Astrocyte (in vitro differentiated cells and primary cell): ENCODE measurements at regions not wholly inside any gene's neighbourhood (a gene's known extent, or its start where the extent isn't known, plus 50 kb on each side); places are given as distances from the start of the nearest gene placed in this dataset.
A peak's percentile ranks its signal among the peaks of the same experiment; 100 is the strongest.

Experiments used
- DNase-seq: peaks from one replicate; pipeline ENCODE4 v3.0.0-alpha.2; 2010; ENCODE audit warnings: low read depth
- FAIRE-seq: peaks from 2 replicates; lab custom pipeline; 2011; peaks lifted over from hg19 to GRCh38; lab: Jason Lieb, UNC
- H2AFZ ChIP-seq: 2 replicates; pipeline ENCODE4 v1.6.0; 2012; ENCODE audit warnings: low read depth, low read length, inconsistent platforms
- H3K27ac ChIP-seq: 2 replicates; pipeline ENCODE4 v1.5.1; 2011; ENCODE audit warnings: low read depth, low read length, inconsistent platforms
- H3K27me3 ChIP-seq: 2 replicates; pipeline ENCODE4 v1.6.0; 2011; ENCODE audit warnings: low read length, inconsistent platforms; ENCODE audit not compliant: insufficient read depth
- H3K36me3 ChIP-seq: 2 replicates; pipeline ENCODE4 v1.5.1; 2011; ENCODE audit warnings: low read length, inconsistent platforms; ENCODE audit not compliant: insufficient read depth
- H3K4me1 ChIP-seq: 2 replicates; pipeline ENCODE4 v1.5.1; 2011; ENCODE audit warnings: low read length, inconsistent platforms; ENCODE audit not compliant: insufficient read depth
- H3K4me2 ChIP-seq: 2 replicates; pipeline ENCODE4 v1.6.0; 2012; ENCODE audit warnings: low read length, inconsistent platforms
- H3K4me3 ChIP-seq: 2 replicates; pipeline ENCODE4 v1.5.1; 2011; ENCODE audit warnings: low read depth, mild to moderate bottlenecking, low read length, inconsistent platforms; ENCODE audit not compliant: insufficient read depth
- H3K79me2 ChIP-seq: 2 replicates; pipeline ENCODE4 v1.6.0; 2012; ENCODE audit warnings: mild to moderate bottlenecking, low read length, inconsistent platforms; ENCODE audit not compliant: insufficient read depth
- H3K9ac ChIP-seq: 2 replicates; pipeline ENCODE4 v1.6.0; 2012; ENCODE audit warnings: mild to moderate bottlenecking, low read length, inconsistent platforms
- H3K9me3 ChIP-seq: 2 replicates; pipeline ENCODE4 v1.5.1; 2012; ENCODE audit warnings: low read depth, mild to moderate bottlenecking, low read length, inconsistent platforms; ENCODE audit not compliant: insufficient read depth
- H4K20me1 ChIP-seq: 2 replicates; pipeline ENCODE4 v1.6.0; 2012; ENCODE audit warnings: low read length, inconsistent platforms; ENCODE audit not compliant: insufficient read depth
- H3K27ac Mint-ChIP-seq: one replicate; pipeline ENCODE4 v1.8.0; 2021; ENCODE audit warnings: mild to moderate bottlenecking, mixed read lengths; ENCODE audit not compliant: unreplicated experiment
- H3K27me3 Mint-ChIP-seq: one replicate; pipeline ENCODE4 v1.8.0; 2021; ENCODE audit warnings: low read depth, mixed read lengths; ENCODE audit not compliant: unreplicated experiment
- H3K36me3 Mint-ChIP-seq: one replicate; pipeline ENCODE4 v1.8.0; 2021; ENCODE audit warnings: low read depth, mixed read lengths; ENCODE audit not compliant: unreplicated experiment
- H3K4me1 Mint-ChIP-seq: one replicate; pipeline ENCODE4 v1.8.0; 2021; ENCODE audit warnings: low read depth, mixed read lengths; ENCODE audit not compliant: unreplicated experiment
- H3K4me3 Mint-ChIP-seq: one replicate; pipeline ENCODE4 v1.8.0; 2021; ENCODE audit warnings: mild to moderate bottlenecking, moderate library complexity, mixed read lengths; ENCODE audit not compliant: unreplicated experiment
- H3K9me3 Mint-ChIP-seq: one replicate; pipeline ENCODE4 v1.8.0; 2021; ENCODE audit warnings: mild to moderate bottlenecking, mixed read lengths; ENCODE audit not compliant: unreplicated experiment
- EZH2 ChIP-seq: IDR thresholded peaks from 2 replicates; pipeline ENCODE4 v1.6.1; 2012; ENCODE audit warnings: mild to moderate bottlenecking, low read length, inconsistent platforms; ENCODE audit not compliant: insufficient read depth
- TF ChIP-seq, protein P1 (sequence below): IDR thresholded peaks from 2 replicates; pipeline ENCODE4 v1.5.1; 2011; ENCODE audit warnings: low read depth, mild to moderate bottlenecking, inconsistent platforms, low read length, moderate library complexity; ENCODE audit not compliant: insufficient read depth

DNA sequence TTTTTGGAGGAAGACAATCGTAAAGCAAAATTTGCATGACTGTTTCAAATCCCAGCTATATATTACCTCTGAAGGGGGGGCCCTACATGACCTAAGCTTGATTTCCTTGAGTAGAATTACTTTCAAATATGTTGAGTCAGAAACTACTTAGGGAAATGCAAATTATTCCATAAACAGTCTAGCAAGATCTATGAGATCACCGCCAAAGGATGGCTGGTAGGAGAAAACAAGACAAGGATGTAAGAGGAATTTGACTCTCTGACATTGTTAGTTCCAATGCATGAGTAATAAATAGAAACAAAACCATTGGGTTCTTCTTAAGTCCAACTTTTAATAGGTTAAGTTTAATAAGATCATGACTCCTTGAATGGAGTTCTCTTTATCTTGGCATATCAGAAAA lies 561.4 kb downstream of the CDY2B start:
- no peak for FAIRE-seq
- no peaks in the 10 kb centered on the region for H3K36me3 Mint-ChIP-seq
- H3K79me2 ChIP-seq: no peaks in the 10 kb centered on the region

GRCh38 chrY:17277056-17277455 lies 603.0 kb downstream of the CDY2B start:
- Histone ChIP-seq H3K4me2 (no peak overlapping the region), H3K9me3 (no peaks in the 10 kb centered on the region), H2AFZ (no peak overlapping the region), H3K27ac (no peak overlapping the region), H3K79me2 (no peaks in the 10 kb centered on the region), H3K4me3 (no peak overlapping the region), H3K4me1 (no peaks in the 10 kb centered on the region), H4K20me1 (no peaks in the 10 kb centered on the region), H3K27me3 (no peaks in the 10 kb centered on the region), H3K9ac (no peak overlapping the region), H3K36me3 (no peaks in the 10 kb centered on the region)
- FAIRE-seq (no peak), DNase-seq (no peak)
- H3K4me3 Mint-ChIP-seq: no peak overlapping the region
- H3K9me3 Mint-ChIP-seq: no peaks in the 10 kb centered on the region
- no peaks in the 10 kb centered on the region for H3K36me3 Mint-ChIP-seq
- H3K4me1 Mint-ChIP-seq: peaks cover 6% of the 10 kb centered on the region
- H3K27me3 Mint-ChIP-seq: no peaks in the 10 kb centered on the region
- no peak overlapping the region for H3K27ac Mint-ChIP-seq
- TF ChIP-seq EZH2: no peak
- TF ChIP-seq, protein P1, sequence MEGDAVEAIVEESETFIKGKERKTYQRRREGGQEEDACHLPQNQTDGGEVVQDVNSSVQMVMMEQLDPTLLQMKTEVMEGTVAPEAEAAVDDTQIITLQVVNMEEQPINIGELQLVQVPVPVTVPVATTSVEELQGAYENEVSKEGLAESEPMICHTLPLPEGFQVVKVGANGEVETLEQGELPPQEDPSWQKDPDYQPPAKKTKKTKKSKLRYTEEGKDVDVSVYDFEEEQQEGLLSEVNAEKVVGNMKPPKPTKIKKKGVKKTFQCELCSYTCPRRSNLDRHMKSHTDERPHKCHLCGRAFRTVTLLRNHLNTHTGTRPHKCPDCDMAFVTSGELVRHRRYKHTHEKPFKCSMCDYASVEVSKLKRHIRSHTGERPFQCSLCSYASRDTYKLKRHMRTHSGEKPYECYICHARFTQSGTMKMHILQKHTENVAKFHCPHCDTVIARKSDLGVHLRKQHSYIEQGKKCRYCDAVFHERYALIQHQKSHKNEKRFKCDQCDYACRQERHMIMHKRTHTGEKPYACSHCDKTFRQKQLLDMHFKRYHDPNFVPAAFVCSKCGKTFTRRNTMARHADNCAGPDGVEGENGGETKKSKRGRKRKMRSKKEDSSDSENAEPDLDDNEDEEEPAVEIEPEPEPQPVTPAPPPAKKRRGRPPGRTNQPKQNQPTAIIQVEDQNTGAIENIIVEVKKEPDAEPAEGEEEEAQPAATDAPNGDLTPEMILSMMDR: no peak

More for the DNA sequence above, 561.4 kb downstream of the CDY2B start:
- Mint-ChIP-seq H3K4me3 (no peak overlapping the region), H3K27me3 (no peaks in the 10 kb centered on the region), H3K4me1 (peaks cover 1% of the 10 kb centered on the region), H3K27ac (peak overlapping the region; percentile 26), H3K9me3 (no peaks in the 10 kb centered on the region)
- Histone ChIP-seq H3K4me3 (no peak overlapping the region), H3K4me1 (no peaks in the 10 kb centered on the region), H3K9ac (no peak overlapping the region), H3K9me3 (no peaks in the 10 kb centered on the region), H3K27ac (no peak overlapping the region), H3K4me2 (no peak overlapping the region), H3K36me3 (no peaks in the 10 kb centered on the region), H4K20me1 (no peaks in the 10 kb centered on the region), H3K27me3 (no peaks in the 10 kb centered on the region), H2AFZ (no peak overlapping the region)
- no peak for DNase-seq
- TF ChIP-seq, protein P1: no peak
- TF ChIP-seq EZH2: no peak

DNA sequence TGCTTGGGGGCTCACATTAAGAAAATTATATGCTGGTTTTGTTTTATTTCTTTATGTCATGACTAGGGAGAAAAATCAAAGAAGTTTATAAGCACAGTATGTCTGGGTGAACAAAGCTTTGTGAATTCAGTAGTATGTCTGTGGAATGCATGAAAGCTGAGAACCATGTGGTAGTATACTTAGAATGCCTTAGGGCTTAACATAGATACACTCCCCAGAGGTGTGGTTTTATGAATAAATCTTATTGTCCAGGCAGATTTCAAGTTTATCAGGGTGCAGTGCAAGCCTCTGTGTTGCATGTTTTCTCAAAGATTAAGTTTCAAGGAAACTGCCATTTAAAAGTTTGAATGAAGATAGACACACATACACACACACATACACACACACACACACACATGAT lies 620.5 kb downstream of the CDY2B start:
- TF ChIP-seq EZH2: no peak
- TF ChIP-seq, protein P1: no peak
- no peaks in the 10 kb centered on the region for H3K4me1 ChIP-seq
- no peaks in the 10 kb centered on the region for H3K9me3 Mint-ChIP-seq

More for the DNA sequence above, 620.5 kb downstream of the CDY2B start:
- Histone ChIP-seq H2AFZ (no peak overlapping the region), H3K27me3 (no peaks in the 10 kb centered on the region), H3K9me3 (no peaks in the 10 kb centered on the region), H3K79me2 (no peaks in the 10 kb centered on the region), H4K20me1 (no peaks in the 10 kb centered on the region), H3K27ac (no peak overlapping the region), H3K4me2 (no peak overlapping the region), H3K36me3 (no peaks in the 10 kb centered on the region), H3K9ac (no peak overlapping the region), H3K4me3 (no peak overlapping the region)
- H3K4me3 Mint-ChIP-seq: no peak overlapping the region
- no peaks in the 10 kb centered on the region for H3K27me3 Mint-ChIP-seq
- no peak for DNase-seq
- no peak for FAIRE-seq
- H3K27ac Mint-ChIP-seq: peak overlapping the region; percentile 86
- no peaks in the 10 kb centered on the region for H3K36me3 Mint-ChIP-seq
- peaks cover 9% of the 10 kb centered on the region for H3K4me1 Mint-ChIP-seq
